Suprapubic skin (tissue), 3 donors: ENCODE measurements at regions not wholly inside any gene's neighbourhood (a gene's known extent, or its start where the extent isn't known, plus 50 kb on each side); places are given as distances from the start of the nearest gene placed in this dataset.

ENCODE experiments used
- CTCF ChIP-seq, 2 donors: fragments of 200-600 bp in 1 of 2; fragments of 450-650 bp in 1 of 2; sonication (generic) in 1 of 2; IDR thresholded peaks; one replicate each; pipeline ENCODE4 v1.5.1; 2016 to 2019; ENCODE audit warnings: antibody characterized with exemption in 2 of 2, mild to moderate bottlenecking in 1 of 2, moderate library complexity in 1 of 2
- POLR2A ChIP-seq, 2 donors: fragments of 450-650 bp; IDR thresholded peaks; one replicate each; pipeline ENCODE4 v1.6.1; 2017; ENCODE audit warnings: antibody characterized with exemption in 2 of 2, mild to moderate bottlenecking in 2 of 2, moderate library complexity in 2 of 2

- TF ChIP-seq POLR2A (IDR thresholded peaks at IDR 0.05) (no peak), CTCF (IDR thresholded peaks at IDR 0.05) (no peak)
These were observed 127.6 kb upstream of the HHIP start for GRCh38 chr4:144518181-144518895.
